22Rv1 (cell line): ENCODE measurements at regions not wholly inside any gene's neighbourhood (a gene's known extent, or its start where the extent isn't known, plus 50 kb on each side); places are given as distances from the start of the nearest gene placed in this dataset.

Source experiments
- H3K27ac ChIP-seq: fragments of 450-650 bp; 2 replicates; pipeline ENCODE4 v1.5.1; 2017
- ZFX ChIP-seq: fragments of 450-650 bp; IDR thresholded peaks from 2 replicates; pipeline ENCODE4 v1.6.1; 2017; ENCODE audit warnings: antibody characterized with exemption, borderline replicate concordance
- TF ChIP-seq, protein P1 (sequence below): fragments of 450-650 bp; IDR thresholded peaks from 2 replicates; pipeline ENCODE4 v1.5.1; 2017; ENCODE audit warnings: mild to moderate bottlenecking

DNA sequence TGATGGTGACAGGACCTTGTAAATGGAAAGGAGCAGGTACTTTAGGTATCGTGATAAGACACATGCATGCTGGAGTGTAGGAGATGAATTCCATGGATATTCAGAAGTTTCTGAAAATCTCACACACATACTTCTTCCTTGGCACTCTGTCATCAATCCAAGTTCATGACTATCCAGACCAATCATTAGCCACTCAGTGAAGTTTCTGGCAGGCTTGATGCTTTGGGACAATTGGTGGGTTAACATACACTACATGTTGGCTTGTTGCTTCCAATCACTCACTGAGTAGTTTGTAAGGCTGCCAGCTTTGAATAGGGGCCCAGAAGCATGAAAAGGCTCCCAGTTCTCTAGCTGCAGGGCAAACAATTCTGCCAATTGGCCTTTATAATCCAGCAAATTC is 147.6 kb downstream of the CEMIP2 start:
- TF ChIP-seq ZFX: no peak
- TF ChIP-seq, protein P1, sequence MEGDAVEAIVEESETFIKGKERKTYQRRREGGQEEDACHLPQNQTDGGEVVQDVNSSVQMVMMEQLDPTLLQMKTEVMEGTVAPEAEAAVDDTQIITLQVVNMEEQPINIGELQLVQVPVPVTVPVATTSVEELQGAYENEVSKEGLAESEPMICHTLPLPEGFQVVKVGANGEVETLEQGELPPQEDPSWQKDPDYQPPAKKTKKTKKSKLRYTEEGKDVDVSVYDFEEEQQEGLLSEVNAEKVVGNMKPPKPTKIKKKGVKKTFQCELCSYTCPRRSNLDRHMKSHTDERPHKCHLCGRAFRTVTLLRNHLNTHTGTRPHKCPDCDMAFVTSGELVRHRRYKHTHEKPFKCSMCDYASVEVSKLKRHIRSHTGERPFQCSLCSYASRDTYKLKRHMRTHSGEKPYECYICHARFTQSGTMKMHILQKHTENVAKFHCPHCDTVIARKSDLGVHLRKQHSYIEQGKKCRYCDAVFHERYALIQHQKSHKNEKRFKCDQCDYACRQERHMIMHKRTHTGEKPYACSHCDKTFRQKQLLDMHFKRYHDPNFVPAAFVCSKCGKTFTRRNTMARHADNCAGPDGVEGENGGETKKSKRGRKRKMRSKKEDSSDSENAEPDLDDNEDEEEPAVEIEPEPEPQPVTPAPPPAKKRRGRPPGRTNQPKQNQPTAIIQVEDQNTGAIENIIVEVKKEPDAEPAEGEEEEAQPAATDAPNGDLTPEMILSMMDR: no peak
- H3K27ac ChIP-seq: no peak overlapping the region

DNA sequence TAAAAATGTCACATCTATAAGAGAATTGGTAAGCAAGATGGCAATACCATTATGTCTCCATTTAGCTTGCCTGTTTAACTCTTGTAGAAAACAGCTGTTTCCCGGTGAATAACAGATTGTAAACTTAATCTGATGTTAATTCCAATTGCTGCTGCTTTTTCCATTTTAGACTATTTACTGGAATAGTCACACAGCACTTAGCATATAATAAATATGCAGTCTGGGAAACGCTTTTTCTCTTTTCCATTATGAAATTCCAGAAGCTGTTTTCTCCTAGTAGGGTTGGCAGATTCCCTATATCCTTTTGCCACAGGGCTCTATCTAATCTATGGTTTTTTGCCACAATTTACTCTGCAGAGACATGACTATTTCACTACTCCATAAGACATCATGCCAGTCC is 148.0 kb downstream of the CEMIP2 start:
- H3K27ac ChIP-seq: no peak overlapping the region
- no peak for TF ChIP-seq ZFX
- TF ChIP-seq, protein P1: no peak

DNA sequence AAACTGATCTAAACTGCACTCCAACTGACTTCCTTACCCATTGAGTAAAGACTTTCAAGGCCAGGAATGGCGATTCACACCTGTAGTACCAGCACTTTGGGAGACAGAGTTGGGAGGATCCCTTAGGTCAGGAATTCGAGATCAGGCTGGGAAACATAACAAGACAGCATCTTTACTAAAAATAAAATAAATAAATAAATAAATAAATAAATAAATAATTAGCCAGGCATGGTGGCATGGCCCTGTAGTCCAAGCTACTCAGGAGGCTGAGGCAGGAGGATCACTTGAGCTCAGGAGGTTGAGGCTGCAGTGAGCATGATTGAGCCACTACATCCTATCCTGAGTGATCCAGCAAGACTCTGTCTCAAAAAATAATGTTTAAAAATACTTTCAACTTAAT is 148.4 kb downstream of the CEMIP2 start:
- TF ChIP-seq ZFX: no peak
- TF ChIP-seq, protein P1: no peak
- H3K27ac ChIP-seq: no peak overlapping the region

DNA sequence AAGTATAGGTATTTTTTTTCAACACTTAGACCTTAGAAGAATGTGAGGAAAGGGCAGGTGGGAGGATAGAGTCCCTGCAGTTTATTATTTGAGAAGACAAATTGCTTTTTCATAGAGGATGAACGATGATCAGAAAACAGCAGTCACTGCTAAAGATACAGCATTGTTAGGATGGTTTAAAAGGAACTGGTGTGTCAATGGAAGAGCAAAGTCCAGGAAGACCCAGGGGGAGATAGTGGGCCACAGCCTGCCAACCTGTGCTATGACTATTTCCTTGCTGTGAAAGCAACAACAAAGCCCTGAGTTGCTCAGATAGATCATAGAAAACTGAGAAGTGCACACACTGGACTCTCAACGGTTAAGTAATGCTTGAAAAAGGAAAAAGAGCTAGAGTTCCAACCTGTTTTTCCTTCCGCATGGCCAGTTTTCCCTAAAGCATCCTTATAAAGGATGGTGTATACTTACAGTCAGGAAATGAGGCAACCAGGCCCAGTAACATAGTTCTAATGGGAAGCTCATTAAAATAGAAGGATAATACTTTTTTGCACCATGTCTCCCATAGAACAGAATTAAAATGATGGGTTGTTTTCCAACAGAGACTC is 153.8 kb downstream of the CEMIP2 start:
- no peak for TF ChIP-seq ZFX
- TF ChIP-seq, protein P1: no peak
- no peak overlapping the region for H3K27ac ChIP-seq

DNA sequence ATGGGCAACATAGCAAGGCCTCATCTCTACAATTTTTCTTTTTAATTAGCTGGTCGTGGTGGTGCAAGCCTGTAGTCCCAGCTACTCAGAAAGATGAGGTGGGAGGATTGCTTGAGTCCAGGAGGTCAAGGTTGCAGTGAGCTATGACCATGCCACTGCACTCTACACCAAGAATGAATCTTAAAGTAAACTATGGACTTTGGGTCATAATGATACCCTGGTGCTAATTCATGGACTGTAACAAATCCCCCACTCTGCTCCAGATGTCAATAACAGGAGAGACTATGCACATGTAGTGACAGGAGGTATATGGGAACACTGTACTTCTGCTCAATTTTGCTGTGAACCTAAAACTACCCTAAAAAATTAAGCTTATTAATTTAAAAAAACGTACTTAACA is 155.4 kb downstream of the CEMIP2 start:
- H3K27ac ChIP-seq: no peak overlapping the region
- TF ChIP-seq, protein P1: no peak
- no peak for TF ChIP-seq ZFX

DNA sequence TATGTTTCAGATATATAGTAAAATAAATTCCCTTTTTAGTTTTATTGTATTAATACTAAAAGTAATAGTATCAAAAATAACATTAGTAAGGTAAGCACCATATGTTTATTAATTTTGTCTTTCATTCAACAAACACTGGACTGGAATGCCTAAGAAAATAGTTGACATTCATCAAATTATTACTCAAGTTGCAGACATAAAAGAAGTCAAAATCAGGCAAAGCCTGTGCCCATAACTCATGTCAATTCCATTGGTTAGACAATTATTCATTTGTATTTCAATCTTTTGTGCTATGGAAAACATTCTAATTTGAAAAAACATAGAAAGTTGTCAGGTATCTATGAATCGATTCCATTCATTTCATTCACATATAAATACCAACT is 158.9 kb downstream of the CEMIP2 start:
- H3K27ac ChIP-seq: no peak overlapping the region
- no peak for TF ChIP-seq ZFX

DNA sequence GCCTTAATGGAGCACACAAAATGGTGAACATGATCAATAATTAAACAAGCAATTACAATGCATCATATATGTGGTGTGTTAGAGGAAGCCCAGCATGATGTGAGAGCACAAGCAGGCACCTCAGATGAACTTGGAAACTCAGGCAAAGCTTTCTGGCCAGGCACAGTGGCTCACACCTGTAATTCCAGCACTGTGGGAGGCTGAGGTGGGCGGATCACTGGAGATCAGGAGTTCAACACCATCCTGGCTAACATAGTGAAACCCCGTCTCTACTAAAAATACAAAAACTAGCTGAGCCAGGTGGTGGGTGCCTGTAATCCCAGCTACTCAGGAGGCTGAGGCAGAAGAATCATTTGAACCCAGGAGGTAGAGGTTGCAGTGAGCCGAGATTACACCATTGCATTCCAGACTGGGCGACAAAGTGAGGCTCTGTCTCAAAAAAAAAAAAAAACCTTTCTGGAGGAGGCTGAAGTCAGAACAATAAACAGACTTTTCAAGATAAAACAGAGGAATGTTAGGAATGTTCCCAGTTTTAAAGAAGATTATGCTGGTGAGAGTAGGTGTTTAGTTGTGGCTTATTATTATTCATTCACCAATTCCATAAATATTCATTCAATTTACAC is 159.4 kb downstream of the CEMIP2 start:
- TF ChIP-seq, protein P1: no peak
- no peak for TF ChIP-seq ZFX

More for the DNA sequence above, 159.4 kb downstream of the CEMIP2 start:
- no peak overlapping the region for H3K27ac ChIP-seq
